ENCODE measurements at regions not wholly inside any gene's neighbourhood (a gene's known extent, or its start where the extent isn't known, plus 50 kb on each side); places are given as distances from the start of the nearest gene placed in this dataset.
"Not testable (repeated sequence)": the region's sequence is repeated elsewhere in the genome, so short reads cannot be mapped to it uniquely, and the experiment has no call there.

- DNase-seq: no peak
These were observed 245.1 kb upstream of the ATXN7L3B start for GRCh38 chr12:74292351-74293194.

- DNase-seq: no peak
These were observed 243.9 kb upstream of the ATXN7L3B start for GRCh38 chr12:74293689-74294131.

- peak; percentile 85 for DNase-seq
These were observed 220.5 kb upstream of the ATXN7L3B start for GRCh38 chr12:74317078-74317601.

GRCh38 chr12:74317741-74318140, 219.9 kb upstream of the ATXN7L3B start:
- no peak for DNase-seq

- DNase-seq: no peak
These were observed 217.7 kb upstream of the ATXN7L3B start for GRCh38 chr12:74319886-74320285.

- DNase-seq: no peak
These were observed 216.3 kb upstream of the ATXN7L3B start for GRCh38 chr12:74321381-74321780.

GRCh38 chr12:74322792-74323191, 214.8 kb upstream of the ATXN7L3B start:
- no peak for DNase-seq

- no peak for DNase-seq
These were observed 209.0 kb upstream of the ATXN7L3B start for GRCh38 chr12:74328623-74329022.

- DNase-seq: no peak
These were observed 202.9 kb upstream of the ATXN7L3B start for GRCh38 chr12:74334780-74335179.

GRCh38 chr12:74337951-74338350, 199.7 kb upstream of the ATXN7L3B start:
- no peak for DNase-seq

GRCh38 chr12:74339211-74339610, 198.4 kb upstream of the ATXN7L3B start:
- no peak for DNase-seq

- DNase-seq: no peak
These were observed 187.7 kb upstream of the ATXN7L3B start for GRCh38 chr12:74349925-74350324.

- peak; percentile 16 for DNase-seq
These were observed 172.3 kb upstream of the ATXN7L3B start for GRCh38 chr12:74365178-74365964.

- DNase-seq: no peak
These were observed 166.9 kb upstream of the ATXN7L3B start for GRCh38 chr12:74370608-74371216.

- no peak for DNase-seq
These were observed 158.5 kb upstream of the ATXN7L3B start for GRCh38 chr12:74379114-74379513.

- no peak for DNase-seq
These were observed 155.7 kb upstream of the ATXN7L3B start for GRCh38 chr12:74381958-74382357.

GRCh38 chr12:74382983-74383382, 154.7 kb upstream of the ATXN7L3B start:
- no peak for DNase-seq

GRCh38 chr12:74391283-74391682, 146.4 kb upstream of the ATXN7L3B start:
- DNase-seq: no peak

GRCh38 chr12:74393272-74393671, 144.4 kb upstream of the ATXN7L3B start:
- DNase-seq: no peak

GRCh38 chr12:74394647-74395046, 143.0 kb upstream of the ATXN7L3B start:
- no peak for DNase-seq

GRCh38 chr12:74401035-74401434, 136.6 kb upstream of the ATXN7L3B start:
- DNase-seq: no peak

GRCh38 chr12:74401966-74402365, 135.7 kb upstream of the ATXN7L3B start:
- no peak for DNase-seq

GRCh38 chr12:74403221-74403470, 134.5 kb upstream of the ATXN7L3B start:
- not testable (repeated sequence) for DNase-seq

All from right hindlimb (tissue), 1 donor.